H9 (cell line): ENCODE measurements at regions not wholly inside any gene's neighbourhood (a gene's known extent, or its start where the extent isn't known, plus 50 kb on each side); places are given as distances from the start of the nearest gene placed in this dataset.

Source experiments
- DNase-seq: peaks from one replicate; pipeline ENCODE4 v3.0.0-alpha.2; 2017
- H2AFZ ChIP-seq: one replicate; pipeline ENCODE4 v1.6.1; 2013; ENCODE audit warnings: mild to moderate bottlenecking, low read length, control low read depth, moderate library complexity
- H2AK5ac ChIP-seq: 2 replicates; pipeline ENCODE4 v1.6.1; 2013; ENCODE audit warnings: low read length, control low read depth, mixed read lengths; ENCODE audit not compliant: insufficient read length
- H2BK120ac ChIP-seq: one replicate; pipeline ENCODE4 v1.6.1; 2013; ENCODE audit warnings: low read depth, mild to moderate bottlenecking, low read length, control low read depth, inconsistent platforms; ENCODE audit not compliant: poor library complexity, severe bottlenecking
- H2BK12ac ChIP-seq: 2 replicates; pipeline ENCODE4 v1.6.1; 2013; ENCODE audit warnings: low read length, control low read depth, mixed read lengths, low read depth; ENCODE audit not compliant: insufficient read length
- H2BK15ac ChIP-seq: 2 replicates; pipeline ENCODE4 v1.6.1; 2013; ENCODE audit warnings: low read depth, low read length, control low read depth
- H2BK20ac ChIP-seq: one replicate; pipeline ENCODE4 v1.6.1; 2013; ENCODE audit warnings: low read depth, mild to moderate bottlenecking, low read length, control low read depth, inconsistent platforms; ENCODE audit not compliant: poor library complexity, severe bottlenecking
- H2BK5ac ChIP-seq: 2 replicates; pipeline ENCODE4 v1.6.1; 2013; ENCODE audit warnings: low read length, control low read depth, mixed read lengths; ENCODE audit not compliant: insufficient read length
- H3K14ac ChIP-seq: 2 replicates; pipeline ENCODE4 v1.6.1; 2013; ENCODE audit warnings: low read length, control low read depth; ENCODE audit not compliant: insufficient read depth
- H3K18ac ChIP-seq: 2 replicates; pipeline ENCODE4 v1.6.1; 2013; ENCODE audit warnings: low read depth, mild to moderate bottlenecking, mixed read lengths, low read length, control low read depth; ENCODE audit not compliant: insufficient read length
- H3K23ac ChIP-seq: 2 replicates; pipeline ENCODE4 v1.6.1; 2013; ENCODE audit warnings: low read length, control low read depth, mixed read lengths, low read depth; ENCODE audit not compliant: insufficient read length
- H3K23me2 ChIP-seq: 2 replicates; pipeline ENCODE4 v1.6.1; 2013; ENCODE audit warnings: low read depth, mild to moderate bottlenecking, mixed read lengths, low read length, control low read depth; ENCODE audit not compliant: insufficient read length, poor library complexity, severe bottlenecking
- H3K27ac ChIP-seq: 2 replicates; pipeline ENCODE4 v1.5.1; 2013; ENCODE audit warnings: low read length, control low read depth, mixed read lengths, low read depth; ENCODE audit not compliant: insufficient read length
- H3K27me3 ChIP-seq: 2 replicates; pipeline ENCODE4 v1.6.1; 2013; ENCODE audit warnings: low read length, control low read depth, inconsistent platforms; ENCODE audit not compliant: insufficient read depth
- H3K4ac ChIP-seq: 2 replicates; pipeline ENCODE4 v1.6.1; 2013; ENCODE audit warnings: low read depth, mild to moderate bottlenecking, control low read depth, inconsistent platforms, low read length, moderate library complexity
- H3K4me1 ChIP-seq: 2 replicates; pipeline ENCODE4 v1.6.1; 2013; ENCODE audit warnings: low read length, control low read depth, inconsistent platforms; ENCODE audit not compliant: insufficient read depth
- H3K4me2 ChIP-seq: 2 replicates; pipeline ENCODE4 v1.6.1; 2013; ENCODE audit warnings: low read length, control low read depth, mixed read lengths; ENCODE audit not compliant: insufficient read length, insufficient read depth
- H3K56ac ChIP-seq: 2 replicates; pipeline ENCODE4 v1.6.1; 2013; ENCODE audit warnings: low read depth, mild to moderate bottlenecking, mixed read lengths, low read length, control low read depth; ENCODE audit not compliant: insufficient read length
- H3K79me1 ChIP-seq: 2 replicates; pipeline ENCODE4 v1.6.1; 2013; ENCODE audit warnings: low read depth, mild to moderate bottlenecking, moderate library complexity, low read length, control low read depth, inconsistent platforms; ENCODE audit not compliant: insufficient read depth, poor library complexity, severe bottlenecking
- H3K79me2 ChIP-seq: 2 replicates; pipeline ENCODE4 v1.6.1; 2013; ENCODE audit warnings: low read length, control low read depth, inconsistent platforms; ENCODE audit not compliant: insufficient read depth
- H3K9ac ChIP-seq: 2 replicates; pipeline ENCODE4 v1.6.1; 2013; ENCODE audit warnings: low read length, control low read depth, mixed read lengths; ENCODE audit not compliant: insufficient read length; ENCODE audit errors: extremely low read depth
- H3K9me3 ChIP-seq: one replicate; pipeline ENCODE4 v1.6.1; 2013; ENCODE audit warnings: low read depth, low read length, inconsistent platforms; ENCODE audit not compliant: control insufficient read depth
- H3T11ph ChIP-seq: one replicate; pipeline ENCODE4 v1.6.1; 2013; ENCODE audit warnings: mild to moderate bottlenecking, low read length, control low read depth, inconsistent platforms
- H4K20me1 ChIP-seq: one replicate; pipeline ENCODE4 v1.6.1; 2013; ENCODE audit not compliant: control insufficient read depth, insufficient read length, insufficient read depth
- H4K5ac ChIP-seq: 2 replicates; pipeline ENCODE4 v1.6.1; 2013; ENCODE audit warnings: low read depth, mild to moderate bottlenecking, mixed read lengths, low read length, control low read depth; ENCODE audit not compliant: insufficient read length
- H4K8ac ChIP-seq: replicated peaks from 2 replicates; pipeline ENCODE4 v1.6.1; 2013; ENCODE audit warnings: low read length, control low read depth, mixed read lengths, low read depth; ENCODE audit not compliant: insufficient read length
- H4K91ac ChIP-seq: 2 replicates; pipeline ENCODE4 v1.6.1; 2013; ENCODE audit warnings: low read depth, mild to moderate bottlenecking, moderate library complexity, mixed read lengths, low read length, control low read depth; ENCODE audit not compliant: insufficient read length
- H3K27ac Mint-ChIP-seq, 3 experiments: 2 replicates in 2 of 3; 3 replicates in 1 of 3; pipeline ENCODE4 v1.8.0; 2020 to 2021; ENCODE audit warnings: mixed read lengths in 3 of 3, mild to moderate bottlenecking in 1 of 3, moderate library complexity in 1 of 3
- H3K27me3 Mint-ChIP-seq: 2 replicates; pipeline ENCODE4 v1.8.0; 2021; ENCODE audit warnings: low read depth, mild to moderate bottlenecking, moderate library complexity, mixed read lengths
- H3K36me3 Mint-ChIP-seq, 3 experiments: 2 replicates in 2 of 3; 3 replicates in 1 of 3; pipeline ENCODE4 v1.8.0; 2020 to 2021; ENCODE audit warnings: low read depth in 3 of 3, mixed read lengths in 3 of 3; ENCODE audit not compliant: insufficient read depth in 1 of 3
- H3K4me1 Mint-ChIP-seq, 2 experiments: 2 replicates each; pipeline ENCODE4 v1.8.0; 2020; ENCODE audit warnings: mixed read lengths in 2 of 2
- H3K4me3 Mint-ChIP-seq, 2 experiments: 2 replicates in 1 of 2; 3 replicates in 1 of 2; pipeline ENCODE4 v1.8.0; 2020 to 2021; ENCODE audit warnings: mild to moderate bottlenecking in 2 of 2, mixed read lengths in 2 of 2, moderate library complexity in 1 of 2
- H3K9me3 Mint-ChIP-seq, 2 experiments: 2 replicates in 1 of 2; 3 replicates in 1 of 2; pipeline ENCODE4 v1.8.0; 2020; ENCODE audit warnings: mild to moderate bottlenecking in 2 of 2, mixed read lengths in 2 of 2, moderate library complexity in 1 of 2
- WGBS: extraction: QIAGEN DNeasy Blood & Tissue Kit; methylation state at CpG from one replicate; pipeline ENCODE4 v1.1.7; 2013; ENCODE audit warnings: missing lambda C conversion rate, low lambda C conversion rate, mixed read lengths; ENCODE audit not compliant: insufficient read length; ENCODE audit errors: extremely low coverage; 5-methylcytosine and 5-hydroxymethylcytosine counted together
- TF ChIP-seq, protein P1 (sequence below): fragments of 200-600 bp; sonication (generic); conservative IDR thresholded peaks from 3 replicates; pipeline ENCODE4 v1.8.0; 2021; ENCODE audit warnings: antibody characterized with exemption, mild to moderate bottlenecking

DNA sequence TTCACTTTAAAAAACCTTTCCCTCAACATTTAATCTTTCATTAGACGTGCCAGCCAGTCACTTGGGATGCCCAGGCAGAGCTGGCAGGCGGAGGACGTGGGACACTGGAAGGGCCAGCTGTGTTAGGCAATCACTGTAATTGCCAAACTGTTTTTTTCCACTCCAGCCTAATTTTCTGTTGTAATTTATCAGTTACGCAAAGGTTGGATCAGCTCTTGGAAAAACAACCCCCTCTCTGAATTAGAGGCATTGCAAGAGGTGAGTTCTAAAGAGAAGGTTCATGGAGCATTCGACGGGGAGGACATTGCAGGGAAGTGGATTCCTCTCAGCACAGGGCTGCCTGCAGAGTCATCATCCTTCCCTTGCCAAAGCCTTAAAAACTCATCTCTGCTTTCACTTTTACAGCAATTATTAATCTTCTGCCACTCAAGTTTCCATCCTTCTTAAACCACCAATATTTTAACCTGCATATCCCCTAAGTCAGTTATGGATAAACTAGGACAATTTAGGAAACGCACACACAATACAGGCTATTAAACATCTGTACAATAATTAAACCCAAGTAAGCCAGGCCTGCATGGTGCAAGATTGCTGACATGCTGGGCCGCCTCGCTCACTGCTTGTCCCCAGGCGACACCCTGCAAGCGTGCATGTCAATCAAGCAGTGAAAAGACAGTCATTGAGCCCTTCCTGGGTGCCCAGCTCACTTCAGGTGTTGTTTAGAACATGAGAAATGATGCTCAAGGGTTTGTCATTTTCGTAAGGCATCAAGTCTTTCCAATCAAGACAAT lies 272.3 kb upstream of the RNF32 start:
- no peak overlapping the region for H2AK5ac ChIP-seq
- H3K9me3 ChIP-seq = peaks cover 4% of the 10 kb centered on the region
- no peak overlapping the region for H3K4me3 Mint-ChIP-seq
- no peak for DNase-seq
- H3K18ac ChIP-seq = no peak overlapping the region
- no peak overlapping the region for H3K9ac ChIP-seq
- H3K23me2 ChIP-seq = no peaks in the 10 kb centered on the region
- 100% methylated on average over 1 of the region's 12 CpGs for whole genome bisulfite sequencing
- H3K4me2 ChIP-seq = no peak overlapping the region
- H4K5ac ChIP-seq = no peak overlapping the region
- no peak overlapping the region for H2BK5ac ChIP-seq
- H3K79me1 ChIP-seq = no peaks in the 10 kb centered on the region
- no peaks in the 10 kb centered on the region for H3K4me1 Mint-ChIP-seq
- H2BK20ac ChIP-seq = no peak overlapping the region
- H3K36me3 Mint-ChIP-seq = peaks cover 3 to 27% (median 12%) of the 10 kb centered on the region in 3 experiments; a peak in 5 of 7 replicates
- no peak overlapping the region for H4K91ac ChIP-seq
- no peak overlapping the region for H3K56ac ChIP-seq
- TF ChIP-seq, protein P1, sequence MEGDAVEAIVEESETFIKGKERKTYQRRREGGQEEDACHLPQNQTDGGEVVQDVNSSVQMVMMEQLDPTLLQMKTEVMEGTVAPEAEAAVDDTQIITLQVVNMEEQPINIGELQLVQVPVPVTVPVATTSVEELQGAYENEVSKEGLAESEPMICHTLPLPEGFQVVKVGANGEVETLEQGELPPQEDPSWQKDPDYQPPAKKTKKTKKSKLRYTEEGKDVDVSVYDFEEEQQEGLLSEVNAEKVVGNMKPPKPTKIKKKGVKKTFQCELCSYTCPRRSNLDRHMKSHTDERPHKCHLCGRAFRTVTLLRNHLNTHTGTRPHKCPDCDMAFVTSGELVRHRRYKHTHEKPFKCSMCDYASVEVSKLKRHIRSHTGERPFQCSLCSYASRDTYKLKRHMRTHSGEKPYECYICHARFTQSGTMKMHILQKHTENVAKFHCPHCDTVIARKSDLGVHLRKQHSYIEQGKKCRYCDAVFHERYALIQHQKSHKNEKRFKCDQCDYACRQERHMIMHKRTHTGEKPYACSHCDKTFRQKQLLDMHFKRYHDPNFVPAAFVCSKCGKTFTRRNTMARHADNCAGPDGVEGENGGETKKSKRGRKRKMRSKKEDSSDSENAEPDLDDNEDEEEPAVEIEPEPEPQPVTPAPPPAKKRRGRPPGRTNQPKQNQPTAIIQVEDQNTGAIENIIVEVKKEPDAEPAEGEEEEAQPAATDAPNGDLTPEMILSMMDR = no peak
- no peaks in the 10 kb centered on the region for H3K4me1 ChIP-seq
- no peak overlapping the region; a peak in 1 of 7 replicates for H3K27ac Mint-ChIP-seq
- H3K27ac ChIP-seq = no peak overlapping the region
- H2AFZ ChIP-seq = no peak overlapping the region
- H3K23ac ChIP-seq = no peak overlapping the region
- H3T11ph ChIP-seq = no peak overlapping the region
- H2BK12ac ChIP-seq = no peak overlapping the region
- H2BK15ac ChIP-seq = no peak overlapping the region
- H3K79me2 ChIP-seq = no peaks in the 10 kb centered on the region
- no peak overlapping the region for H4K8ac ChIP-seq
- H3K9me3 Mint-ChIP-seq = peaks cover 27 to 35% of the 10 kb centered on the region in 2 experiments
- H3K4ac ChIP-seq = no peak overlapping the region
- no peak overlapping the region for H2BK120ac ChIP-seq
- H3K27me3 ChIP-seq = no peaks in the 10 kb centered on the region
- no peaks in the 10 kb centered on the region; the same call in 1 of the 2 replicates for H3K27me3 Mint-ChIP-seq
- no peaks in the 10 kb centered on the region for H4K20me1 ChIP-seq
- no peak overlapping the region for H3K14ac ChIP-seq
